Central memory CD8-positive, alpha-beta T cell (primary cell): ENCODE measurements at regions not wholly inside any gene's neighbourhood (a gene's known extent, or its start where the extent isn't known, plus 50 kb on each side); places are given as distances from the start of the nearest gene placed in this dataset.
A peak's percentile ranks its signal among the peaks of the same experiment; 100 is the strongest.

Source experiments
- ATAC-seq: fragments of 150-1000 bp; cut with Tn5 transposase; replicated peaks from 2 replicates; pipeline ENCODE4 v1.10.0; 2022; ENCODE audit warnings: mild to moderate bottlenecking, moderate FRiP score, moderate number of reproducible peaks; ENCODE audit not compliant: poor library complexity, severe bottlenecking; ENCODE audit errors: extremely low read depth
- DNase-seq, 2 donors: peaks; one replicate each; pipeline ENCODE4 v3.0.0; 2021; ENCODE audit warnings: low spot score in 2 of 2
- H3K27ac Mint-ChIP-seq: one replicate; pipeline ENCODE4 v1.8.0; 2022; ENCODE audit warnings: low read depth, mild to moderate bottlenecking, moderate library complexity, mixed read lengths
- H3K27me3 Mint-ChIP-seq: one replicate; pipeline ENCODE4 v1.8.0; 2022; ENCODE audit warnings: mixed read lengths
- H3K36me3 Mint-ChIP-seq: one replicate; pipeline ENCODE4 v1.8.0; 2022; ENCODE audit warnings: mild to moderate bottlenecking, moderate library complexity, mixed read lengths; ENCODE audit not compliant: insufficient read depth
- H3K4me1 Mint-ChIP-seq: one replicate; pipeline ENCODE4 v1.8.0; 2022; ENCODE audit warnings: mixed read lengths
- H3K4me3 Mint-ChIP-seq: one replicate; pipeline ENCODE4 v1.8.0; 2022; ENCODE audit warnings: mild to moderate bottlenecking, moderate library complexity, mixed read lengths
- H3K9me3 Mint-ChIP-seq: one replicate; pipeline ENCODE4 v1.8.0; 2022; ENCODE audit warnings: mixed read lengths

DNA sequence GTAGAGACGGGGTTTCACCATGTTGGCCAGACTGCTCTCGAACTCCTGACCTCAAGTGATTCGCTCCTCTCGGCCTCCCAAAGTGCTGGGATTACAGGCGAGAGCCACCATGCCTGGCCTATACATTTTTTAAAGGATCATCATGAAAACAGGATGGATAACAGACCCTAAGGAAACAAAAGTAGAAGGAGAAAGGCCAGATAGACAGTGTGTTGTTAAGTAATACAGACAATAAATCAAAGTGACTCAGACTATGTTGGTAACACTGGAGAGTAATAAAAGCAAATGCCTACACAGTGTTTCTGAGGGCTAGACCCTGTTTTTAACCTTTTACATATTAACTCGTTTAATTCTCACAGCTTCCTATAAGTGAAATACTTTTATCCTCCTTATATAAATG, 133.8 kb upstream of the MCTP2 start:
- DNase-seq (no peak), ATAC-seq (no peak)
- H3K4me1 Mint-ChIP-seq = no peaks in the 10 kb centered on the region

GRCh38 chr15:94094310-94094709, 137.1 kb upstream of the MCTP2 start:
- Mint-ChIP-seq H3K27ac (no peak overlapping the region), H3K4me1 (no peaks in the 10 kb centered on the region), H3K4me3 (no peak overlapping the region), H3K36me3 (no peaks in the 10 kb centered on the region), H3K27me3 (peaks cover 39% of the 10 kb centered on the region), H3K9me3 (no peaks in the 10 kb centered on the region)
- no peak for ATAC-seq
- DNase-seq = no peak

More for the DNA sequence above, 133.8 kb upstream of the MCTP2 start:
- no peak overlapping the region for H3K4me3 Mint-ChIP-seq
- H3K36me3 Mint-ChIP-seq = no peaks in the 10 kb centered on the region
- H3K9me3 Mint-ChIP-seq = no peaks in the 10 kb centered on the region
- no peak overlapping the region for H3K27ac Mint-ChIP-seq
- H3K27me3 Mint-ChIP-seq = peaks cover 47% of the 10 kb centered on the region

DNA sequence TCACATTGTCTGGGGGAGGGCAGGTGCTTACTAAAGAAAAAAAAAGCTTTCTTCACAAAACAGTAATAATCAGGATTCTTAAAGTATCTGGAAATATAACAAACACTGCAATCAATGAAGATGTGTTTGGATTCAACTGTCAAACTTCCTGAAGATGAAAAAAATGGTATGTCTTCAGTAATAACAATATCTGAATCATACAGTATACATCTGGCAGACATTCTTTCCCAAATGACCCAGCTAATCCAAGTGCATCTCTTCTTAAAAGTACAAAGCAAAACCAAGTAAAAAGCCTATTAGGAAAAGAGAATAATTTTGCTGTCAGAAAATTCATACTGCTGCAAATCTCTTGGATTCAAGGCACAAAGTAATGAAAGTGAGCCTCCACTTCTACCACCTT, 145.0 kb upstream of the MCTP2 start:
- Mint-ChIP-seq H3K4me1 (no peaks in the 10 kb centered on the region), H3K9me3 (no peaks in the 10 kb centered on the region), H3K4me3 (no peak overlapping the region), H3K36me3 (no peaks in the 10 kb centered on the region), H3K27ac (no peak overlapping the region), H3K27me3 (peaks cover 32% of the 10 kb centered on the region)
- ATAC-seq = no peak
- DNase-seq = no peak

GRCh38 chr15:94083467-94084052, 147.8 kb upstream of the MCTP2 start:
- Mint-ChIP-seq H3K4me3 (no peak overlapping the region), H3K36me3 (no peaks in the 10 kb centered on the region), H3K9me3 (no peaks in the 10 kb centered on the region), H3K4me1 (no peaks in the 10 kb centered on the region), H3K27ac (no peak overlapping the region), H3K27me3 (peaks cover 19% of the 10 kb centered on the region)
- DNase-seq = no peak
- no peak for ATAC-seq

DNA sequence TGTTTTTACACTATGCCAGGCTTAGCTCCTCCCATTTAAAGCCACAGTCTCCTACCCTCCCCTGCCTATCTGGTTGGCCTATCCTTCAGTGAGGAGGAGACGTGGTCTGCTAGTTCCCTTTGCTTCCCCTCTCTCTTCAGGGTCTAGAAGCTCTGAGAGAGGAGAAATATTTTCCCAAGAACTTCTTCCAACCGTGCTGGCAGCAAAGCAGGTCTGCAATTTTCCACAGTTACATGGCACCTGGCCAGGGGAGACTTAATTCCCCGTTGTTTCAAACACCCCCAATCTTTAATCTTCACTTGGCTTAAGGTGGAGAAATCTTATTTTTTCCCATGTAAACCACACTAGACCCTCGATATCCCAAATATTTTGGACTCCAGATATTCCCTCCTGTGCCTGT, 149.5 kb upstream of the MCTP2 start:
- no peak for ATAC-seq
- H3K36me3 Mint-ChIP-seq = no peaks in the 10 kb centered on the region
- H3K27me3 Mint-ChIP-seq = peaks cover 14% of the 10 kb centered on the region
- H3K27ac Mint-ChIP-seq = no peak overlapping the region
- H3K4me1 Mint-ChIP-seq = no peaks in the 10 kb centered on the region
- no peaks in the 10 kb centered on the region for H3K9me3 Mint-ChIP-seq
- no peak overlapping the region for H3K4me3 Mint-ChIP-seq
- DNase-seq = no peak

- Mint-ChIP-seq H3K27me3 (peaks cover 14% of the 10 kb centered on the region), H3K4me3 (no peak overlapping the region), H3K4me1 (no peaks in the 10 kb centered on the region)
Measured at GRCh38 chr15:94080989-94081605, 150.3 kb upstream of the MCTP2 start.

DNA sequence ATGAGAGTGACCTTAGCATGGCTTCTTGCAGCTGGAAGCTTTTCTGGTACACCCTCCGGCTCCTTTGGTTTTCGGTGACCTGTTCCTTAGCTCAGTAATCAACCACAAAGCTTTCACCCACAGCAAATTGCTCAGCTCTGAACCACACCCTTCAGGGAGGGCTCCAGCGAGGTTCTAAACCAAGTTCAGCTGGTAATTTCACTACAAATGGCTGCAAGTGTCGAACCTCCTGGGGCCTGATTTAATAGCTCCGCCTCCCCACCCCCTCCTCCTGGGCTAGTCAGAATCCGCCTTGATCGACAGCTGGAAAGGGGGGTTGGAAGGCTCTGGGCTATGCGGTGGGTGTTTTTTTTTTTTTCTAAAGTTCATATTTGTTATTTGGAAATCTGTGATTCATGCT, 150.9 kb upstream of the MCTP2 start:
- Mint-ChIP-seq H3K36me3 (no peaks in the 10 kb centered on the region), H3K27ac (no peak overlapping the region), H3K4me1 (no peaks in the 10 kb centered on the region), H3K4me3 (no peak overlapping the region), H3K9me3 (no peaks in the 10 kb centered on the region), H3K27me3 (peaks cover 9% of the 10 kb centered on the region)
- ATAC-seq (peak; percentile 54), DNase-seq (no peak)

More at GRCh38 chr15:94080989-94081605, 150.3 kb upstream of the MCTP2 start:
- Mint-ChIP-seq H3K27ac (no peak overlapping the region), H3K9me3 (no peaks in the 10 kb centered on the region), H3K36me3 (no peaks in the 10 kb centered on the region)
- DNase-seq (no peak), ATAC-seq (no peak)

- H3K4me3 Mint-ChIP-seq = no peak overlapping the region
Measured at GRCh38 chr15:94079968-94080367, 151.4 kb upstream of the MCTP2 start.

DNA sequence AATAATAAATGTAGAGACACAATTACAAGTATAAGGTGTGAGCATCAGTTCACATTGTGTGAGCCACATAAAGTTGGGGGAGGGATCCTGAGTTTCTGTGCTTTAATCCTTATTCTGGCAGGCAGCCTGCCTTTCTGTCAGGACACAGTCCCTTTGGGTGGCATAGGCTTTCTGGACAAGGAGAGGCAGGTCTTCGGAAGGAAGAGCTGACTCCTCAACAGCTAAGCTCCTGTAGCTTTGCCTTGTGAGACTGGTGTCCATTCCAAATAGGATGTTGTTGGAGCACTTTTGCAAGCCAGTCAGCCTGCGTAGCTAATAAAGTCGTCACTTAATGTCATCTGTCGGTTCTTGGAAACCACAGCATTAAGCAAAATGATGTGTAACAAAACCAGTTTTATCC, 151.9 kb upstream of the MCTP2 start:
- no peaks in the 10 kb centered on the region for H3K4me1 Mint-ChIP-seq

More at GRCh38 chr15:94079968-94080367, 151.4 kb upstream of the MCTP2 start:
- H3K36me3 Mint-ChIP-seq = no peaks in the 10 kb centered on the region
- H3K4me1 Mint-ChIP-seq = no peaks in the 10 kb centered on the region
- H3K27me3 Mint-ChIP-seq = peaks cover 4% of the 10 kb centered on the region
- ATAC-seq (no peak), DNase-seq (no peak)
- no peaks in the 10 kb centered on the region for H3K9me3 Mint-ChIP-seq
- H3K27ac Mint-ChIP-seq = no peak overlapping the region

DNA sequence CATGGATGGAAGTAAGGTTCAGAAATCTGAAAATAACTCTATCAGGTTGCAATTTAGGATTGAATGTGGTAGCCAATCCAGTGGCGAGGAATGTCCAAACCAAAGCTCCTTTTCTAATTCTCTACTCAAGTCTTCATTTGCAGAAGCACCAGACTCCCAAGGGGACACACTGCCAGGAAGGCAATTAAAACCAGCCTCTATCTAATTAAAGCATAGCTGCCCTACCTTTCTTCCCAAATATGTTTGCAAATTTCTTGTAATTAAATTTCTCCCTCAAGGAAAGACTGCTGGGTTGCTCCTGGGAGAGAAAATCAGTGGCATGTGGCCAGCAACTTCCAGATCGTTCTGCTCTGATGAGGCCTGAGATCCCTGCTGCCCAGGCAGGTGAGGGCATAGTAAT, 153.4 kb upstream of the MCTP2 start:
- no peak overlapping the region for H3K27ac Mint-ChIP-seq
- DNase-seq (no peak), ATAC-seq (no peak)
- no peaks in the 10 kb centered on the region for H3K36me3 Mint-ChIP-seq
- H3K27me3 Mint-ChIP-seq = no peaks in the 10 kb centered on the region
- no peaks in the 10 kb centered on the region for H3K9me3 Mint-ChIP-seq
- no peak overlapping the region for H3K4me3 Mint-ChIP-seq
- no peaks in the 10 kb centered on the region for H3K4me1 Mint-ChIP-seq

More for the DNA sequence above, 151.9 kb upstream of the MCTP2 start:
- Mint-ChIP-seq H3K36me3 (no peaks in the 10 kb centered on the region), H3K27ac (no peak overlapping the region), H3K9me3 (no peaks in the 10 kb centered on the region), H3K27me3 (no peaks in the 10 kb centered on the region), H3K4me3 (no peak overlapping the region)
- DNase-seq (no peak), ATAC-seq (no peak)

DNA sequence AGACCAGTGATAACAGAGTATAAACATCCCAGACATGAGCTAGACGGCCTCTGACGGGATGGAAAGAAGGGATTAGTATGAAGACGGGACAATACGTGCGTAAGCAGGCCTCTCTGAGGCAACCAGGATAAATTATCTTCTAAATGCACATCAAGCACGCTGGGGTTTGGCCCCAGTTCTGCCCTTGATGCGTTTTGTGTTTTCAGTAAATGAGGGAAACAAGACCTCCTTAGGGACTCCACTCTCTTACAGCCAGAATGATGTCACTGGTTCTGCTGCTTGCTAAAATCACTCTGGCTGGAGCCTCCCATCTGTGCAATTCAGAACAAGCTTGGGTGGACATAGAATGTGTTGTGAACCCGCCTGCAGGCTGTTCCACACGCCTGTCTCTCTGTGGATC, 156.0 kb upstream of the MCTP2 start:
- no peaks in the 10 kb centered on the region for H3K4me1 Mint-ChIP-seq
- H3K27me3 Mint-ChIP-seq = peaks cover 7% of the 10 kb centered on the region
- no peaks in the 10 kb centered on the region for H3K36me3 Mint-ChIP-seq
- H3K9me3 Mint-ChIP-seq = no peaks in the 10 kb centered on the region
- DNase-seq (no peak), ATAC-seq (no peak)
- no peak overlapping the region for H3K27ac Mint-ChIP-seq
- H3K4me3 Mint-ChIP-seq = no peak overlapping the region

DNA sequence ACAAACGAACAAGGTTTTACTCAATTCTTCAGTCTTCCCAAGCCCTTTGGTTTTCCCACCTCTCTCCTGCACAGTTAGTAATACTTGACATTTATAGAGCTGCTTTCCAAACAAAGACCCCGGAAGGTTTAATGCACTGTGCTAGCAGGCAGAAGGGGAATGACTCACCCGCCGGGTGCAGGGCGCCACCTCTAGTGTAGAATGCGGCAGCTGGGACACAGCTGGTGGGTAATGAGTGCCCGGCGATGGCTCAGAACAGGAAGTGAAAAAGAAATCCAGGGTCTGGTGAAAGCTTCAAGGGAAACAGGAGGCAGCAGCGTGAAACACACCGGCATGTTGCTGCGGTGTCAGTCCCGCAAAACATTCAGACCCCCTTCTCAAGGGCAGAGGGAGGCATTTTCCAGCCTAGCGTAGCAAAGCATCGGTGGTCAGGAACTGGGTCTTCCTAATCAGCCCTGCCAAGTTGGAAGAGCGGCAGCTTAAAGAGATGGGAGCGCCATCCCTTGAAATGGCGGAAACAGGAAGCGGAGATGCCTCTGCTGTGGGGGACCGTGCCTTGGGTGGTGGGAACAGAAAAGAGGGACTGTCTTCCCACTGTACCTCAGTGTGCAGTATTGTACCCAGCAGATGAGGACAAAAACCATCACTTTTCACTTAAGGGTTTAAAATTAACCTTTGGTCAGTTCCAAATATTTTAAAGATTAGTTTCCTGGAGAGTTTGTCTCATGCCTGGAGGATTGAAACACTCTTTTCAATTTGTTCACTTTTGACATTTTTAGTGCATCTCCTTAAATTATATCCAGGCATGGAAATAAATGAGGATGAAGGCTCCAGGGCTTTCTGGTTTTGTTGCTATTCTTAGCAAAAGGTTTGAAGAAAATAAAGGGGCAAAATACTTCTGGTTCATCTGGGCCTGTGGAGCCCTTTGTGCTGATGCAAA, 160.7 kb upstream of the MCTP2 start:
- no peaks in the 10 kb centered on the region for H3K4me1 Mint-ChIP-seq
- DNase-seq (no peak), ATAC-seq (no peak)
- H3K27ac Mint-ChIP-seq = no peak overlapping the region
- no peaks in the 10 kb centered on the region for H3K9me3 Mint-ChIP-seq
- H3K36me3 Mint-ChIP-seq = no peaks in the 10 kb centered on the region
- peaks cover 30% of the 10 kb centered on the region for H3K27me3 Mint-ChIP-seq
- H3K4me3 Mint-ChIP-seq = no peak overlapping the region

GRCh38 chr15:94069844-94070243, 161.5 kb upstream of the MCTP2 start:
- Mint-ChIP-seq H3K27me3 (peaks cover 37% of the 10 kb centered on the region), H3K36me3 (no peaks in the 10 kb centered on the region), H3K4me3 (no peak overlapping the region), H3K27ac (no peak overlapping the region), H3K4me1 (no peaks in the 10 kb centered on the region), H3K9me3 (no peaks in the 10 kb centered on the region)
- ATAC-seq = no peak
- no peak for DNase-seq
